GM18870 (cell line): ENCODE measurements at regions not wholly inside any gene's neighbourhood (a gene's known extent, or its start where the extent isn't known, plus 50 kb on each side); places are given as distances from the start of the nearest gene placed in this dataset.
A peak's percentile ranks its signal among the peaks of the same experiment; 100 is the strongest.
"Not testable (repeated sequence)": the region's sequence is repeated elsewhere in the genome, so short reads cannot be mapped to it uniquely, and the experiment has no call there.

ENCODE experiments used
- ATAC-seq: cut with Tn5 transposase; IDR thresholded peaks from one replicate; pipeline ENCODE4 v1.9.1; 2021; ENCODE audit warnings: moderate library complexity; ENCODE audit not compliant: unreplicated experiment

GRCh38 chr5:116947691-116948528 lies 373.3 kb upstream of the SEMA6A start:
- ATAC-seq, result peak; percentile 99

DNA sequence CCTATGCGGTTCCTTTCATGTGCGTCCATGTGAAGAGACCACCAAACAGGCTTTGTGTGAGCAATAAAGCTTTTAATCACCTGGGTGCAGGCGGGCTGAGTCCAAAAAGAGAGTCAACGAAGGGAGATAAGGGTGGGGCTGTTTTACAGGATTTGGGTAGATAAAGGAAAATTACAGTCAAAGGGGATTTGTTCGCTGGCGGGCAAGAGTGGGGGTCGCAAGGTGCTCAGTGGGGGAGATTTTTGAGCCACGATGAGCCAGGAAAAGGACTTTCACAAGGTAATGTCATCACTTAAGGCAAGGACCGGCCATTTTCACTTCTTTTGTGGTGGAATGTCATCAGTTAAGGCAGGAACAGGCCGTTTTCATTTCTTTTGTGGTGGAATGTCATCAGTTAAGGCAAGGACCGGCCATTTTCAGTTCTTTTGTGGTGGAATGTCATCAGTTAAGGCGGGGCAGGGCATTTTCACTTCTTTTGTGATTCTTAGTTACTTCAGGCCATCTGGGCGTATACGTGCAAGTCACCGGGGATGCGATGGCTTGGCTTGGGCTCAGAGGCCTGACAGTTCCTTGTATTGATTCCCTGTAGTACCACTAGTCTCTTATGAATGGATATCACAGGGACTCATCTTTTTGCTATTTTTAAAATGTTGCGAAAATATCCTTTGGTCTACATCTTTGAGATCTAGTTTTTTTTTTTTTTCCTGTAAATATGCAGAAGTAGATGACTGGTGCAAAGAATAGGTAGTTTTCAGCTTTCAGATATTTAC lies 371.2 kb upstream of the SEMA6A start:
- ATAC-seq, result not testable (repeated sequence)

DNA sequence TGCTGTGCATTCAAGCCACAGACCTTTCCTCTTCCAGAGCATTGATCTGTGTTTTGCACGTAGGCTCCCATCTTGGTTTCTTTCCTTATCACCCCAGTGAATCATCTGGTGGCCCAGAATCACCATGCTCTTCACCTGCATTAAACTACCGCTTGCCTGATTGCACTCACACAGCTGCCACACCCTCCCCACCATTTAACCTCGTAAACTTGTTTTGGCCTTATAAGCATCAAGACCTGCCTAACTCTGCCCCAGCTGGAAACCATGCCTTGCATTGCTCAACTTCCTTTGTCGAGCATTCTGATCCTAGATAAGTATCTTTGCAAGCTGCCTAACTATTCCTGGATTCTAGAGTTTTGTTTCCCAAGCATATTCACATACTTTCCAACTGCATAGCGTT lies 369.6 kb upstream of the SEMA6A start:
- no peak for ATAC-seq

GRCh38 chr5:116942622-116943021 lies 368.0 kb upstream of the SEMA6A start:
- ATAC-seq, result no peak

DNA sequence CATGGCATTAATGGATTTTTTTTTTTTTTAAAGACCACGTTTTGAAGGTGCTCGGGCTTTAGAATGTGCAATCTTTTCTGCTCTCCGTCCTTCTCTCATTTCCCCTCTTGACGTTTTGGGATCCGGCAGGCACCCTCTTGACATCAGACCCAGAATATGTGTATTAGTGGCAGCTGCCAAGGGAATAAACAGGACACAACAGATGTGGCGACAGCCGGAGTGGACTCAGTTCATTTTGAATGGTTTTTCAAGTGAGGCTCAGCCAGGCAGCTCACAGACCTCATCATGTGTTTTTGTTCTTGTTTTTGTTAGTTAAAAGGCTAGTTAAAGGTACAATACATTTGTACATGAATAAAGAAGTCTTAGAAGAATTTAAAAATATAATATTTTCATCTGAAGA lies 365.0 kb upstream of the SEMA6A start:
- no peak for ATAC-seq

DNA sequence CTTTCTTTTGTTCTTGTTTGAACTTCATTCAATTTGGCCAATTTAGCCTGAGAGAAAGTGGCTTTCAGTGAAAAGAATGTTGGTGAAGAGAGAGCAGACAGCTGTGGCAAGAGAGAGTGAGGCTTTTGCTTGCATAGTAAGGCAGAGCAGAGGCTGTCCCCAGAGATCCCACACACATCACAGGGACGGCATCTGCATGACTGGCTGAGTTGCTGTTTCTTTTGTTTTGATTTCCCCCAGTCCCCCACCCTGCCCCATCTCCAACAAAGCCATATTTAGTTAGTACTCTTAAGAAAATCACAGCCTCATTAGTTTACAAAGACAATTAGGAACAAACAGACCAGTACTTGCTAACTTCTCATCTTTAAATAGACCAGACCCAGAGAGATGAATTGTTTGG lies 363.9 kb upstream of the SEMA6A start:
- no peak for ATAC-seq

GRCh38 chr5:116935561-116936162 lies 361.0 kb upstream of the SEMA6A start:
- ATAC-seq, result no peak

DNA sequence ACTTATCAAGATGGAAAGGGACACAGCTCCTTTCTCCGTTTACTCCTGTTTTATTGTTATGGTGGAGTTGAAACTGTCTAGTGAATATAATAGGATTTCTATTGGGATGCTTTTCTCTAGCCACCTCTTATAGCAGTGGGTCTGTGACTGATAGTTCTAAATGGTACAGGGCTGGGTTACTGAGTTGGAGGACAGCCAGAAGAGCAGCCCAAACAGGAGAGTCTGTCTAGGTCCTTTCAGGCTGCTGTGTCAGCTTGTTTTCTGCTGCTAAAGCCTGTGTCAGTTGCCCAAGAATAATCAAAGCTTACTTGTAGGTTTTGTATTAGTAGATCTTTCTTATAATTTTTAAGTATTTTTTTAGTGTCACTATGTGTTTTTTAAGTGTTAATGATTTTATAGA lies 356.0 kb upstream of the SEMA6A start:
- no peak for ATAC-seq

- no peak for ATAC-seq
Measured at GRCh38 chr5:116923344-116923743, 348.7 kb upstream of the SEMA6A start.

GRCh38 chr5:116922532-116922931 lies 347.9 kb upstream of the SEMA6A start:
- peak; percentile 88 for ATAC-seq

GRCh38 chr5:116914869-116915504 lies 340.4 kb upstream of the SEMA6A start:
- no peak for ATAC-seq

- no peak for ATAC-seq
Measured at GRCh38 chr5:116912221-116912620, 337.6 kb upstream of the SEMA6A start.

DNA sequence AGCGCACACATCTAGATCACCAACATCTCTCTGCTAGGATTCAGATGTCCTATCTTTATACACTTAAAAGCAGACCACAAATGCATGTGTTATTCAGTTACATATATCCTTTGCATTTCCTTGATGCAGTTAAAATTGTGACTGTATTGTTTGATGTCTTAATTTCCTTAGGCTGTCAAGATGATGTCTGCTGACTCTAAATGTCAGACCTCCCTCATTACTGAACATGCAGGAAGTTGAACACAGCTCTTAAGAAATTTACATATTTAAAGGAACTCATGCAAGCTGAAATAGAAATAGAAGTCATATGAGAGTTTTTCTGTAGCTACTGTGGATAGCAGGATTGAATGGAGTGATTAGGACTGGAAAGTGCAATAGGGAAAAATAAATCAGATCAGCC lies 336.5 kb upstream of the SEMA6A start:
- ATAC-seq, result no peak

DNA sequence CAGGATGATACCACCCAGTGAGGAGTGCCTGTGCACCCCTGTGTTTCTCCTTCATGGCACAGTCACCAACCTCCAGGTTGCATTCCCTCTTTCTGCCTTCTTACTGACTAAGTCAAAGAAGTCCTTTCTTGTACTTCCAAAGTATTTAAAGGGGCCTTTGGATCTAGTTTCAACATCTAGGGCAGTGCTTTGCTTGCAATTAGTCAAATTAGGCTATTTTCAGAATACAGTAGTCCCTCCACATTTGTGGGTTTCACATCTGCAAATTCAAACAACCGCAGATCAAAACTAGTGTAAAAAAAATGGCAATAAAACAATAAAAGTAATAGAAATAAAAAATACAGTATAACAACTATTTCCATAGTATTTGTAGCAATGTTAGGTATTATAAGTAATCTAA lies 333.9 kb upstream of the SEMA6A start:
- ATAC-seq, result peak; percentile 67

- ATAC-seq, result peak; percentile 46
Measured at GRCh38 chr5:116905885-116906284, 331.3 kb upstream of the SEMA6A start.

- no peak for ATAC-seq
Measured at GRCh38 chr5:116900793-116901192, 326.2 kb upstream of the SEMA6A start.

GRCh38 chr5:116898917-116899316 lies 324.3 kb upstream of the SEMA6A start:
- no peak for ATAC-seq

DNA sequence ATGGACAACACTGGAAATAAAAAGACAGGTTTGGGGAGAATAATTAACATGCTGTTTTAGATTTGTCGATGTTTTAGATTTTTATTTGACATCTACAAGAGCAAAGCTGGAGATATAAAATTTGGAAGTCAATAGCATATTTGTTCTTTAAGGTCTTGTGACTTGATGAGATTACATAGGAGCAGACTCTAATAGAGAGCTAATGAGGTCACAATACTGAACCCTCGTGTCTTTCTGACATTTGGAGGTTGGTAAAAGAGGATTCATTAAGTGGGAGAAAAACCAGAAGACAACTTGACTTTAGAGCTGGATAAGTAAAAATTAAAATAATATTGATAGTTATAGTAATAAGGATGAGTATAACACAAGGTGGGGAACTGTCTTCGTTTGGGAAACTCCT lies 322.7 kb upstream of the SEMA6A start:
- ATAC-seq, result no peak

- ATAC-seq, result no peak
Measured at GRCh38 chr5:116896001-116896400, 321.4 kb upstream of the SEMA6A start.

GRCh38 chr5:116892993-116893392 lies 318.4 kb upstream of the SEMA6A start:
- no peak for ATAC-seq

DNA sequence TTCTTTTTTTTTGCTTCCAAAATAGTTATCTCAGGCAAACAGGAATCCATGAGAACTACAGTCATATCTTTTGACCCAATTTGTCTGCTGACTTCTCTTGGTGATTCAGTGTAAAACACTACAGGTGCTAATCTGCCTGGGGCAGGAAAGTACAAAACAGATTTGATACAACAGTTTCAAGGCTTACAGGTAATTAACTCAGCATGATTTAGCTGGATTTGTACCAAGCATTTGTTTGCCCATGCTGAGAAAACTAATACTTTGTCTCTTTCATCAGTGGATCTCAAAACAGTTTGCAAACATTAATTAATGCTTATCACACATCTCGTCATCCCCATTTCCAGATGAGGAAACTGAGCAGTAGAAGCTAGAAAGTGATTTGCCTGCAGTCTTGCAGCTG lies 312.5 kb upstream of the SEMA6A start:
- no peak for ATAC-seq
